DOHH2 (cell line): ENCODE measurements at regions not wholly inside any gene's neighbourhood (a gene's known extent, or its start where the extent isn't known, plus 50 kb on each side); places are given as distances from the start of the nearest gene placed in this dataset.
"Not testable (repeated sequence)": the region's sequence is repeated elsewhere in the genome, so short reads cannot be mapped to it uniquely, and the experiment has no call there.

ENCODE experiments used
- H3F3A ChIP-seq: fragments of 200-600 bp; sonication (generic), shearing (Covaris generic); 2 replicates; pipeline ENCODE4 v1.6.0; 2016; ENCODE audit warnings: antibody characterized with exemption, mild to moderate bottlenecking; ENCODE audit not compliant: control insufficient read depth, insufficient read depth
- H3K27ac ChIP-seq: fragments of 200-600 bp; sonication (generic); 2 replicates; pipeline ENCODE4 v1.5.1; 2014; ENCODE audit warnings: low read depth, mild to moderate bottlenecking, low read length, moderate library complexity
- H3K27me3 ChIP-seq: fragments of 200-600 bp; sonication (generic); 2 replicates; pipeline ENCODE4 v1.6.1; 2014; ENCODE audit warnings: mild to moderate bottlenecking, low read length, mixed read lengths; ENCODE audit not compliant: control insufficient read depth
- H3K36me3 ChIP-seq: fragments of 200-600 bp; sonication (generic); 2 replicates; pipeline ENCODE4 v1.6.1; 2014; ENCODE audit warnings: mild to moderate bottlenecking, low read length, moderate library complexity, mixed read lengths; ENCODE audit not compliant: control insufficient read depth
- H3K4me1 ChIP-seq: fragments of 200-600 bp; sonication (generic); 2 replicates; pipeline ENCODE4 v1.6.1; 2014; ENCODE audit warnings: mild to moderate bottlenecking, low read length, mixed read lengths; ENCODE audit not compliant: control insufficient read depth
- H3K4me2 ChIP-seq: fragments of 200-600 bp; sonication (generic); 2 replicates; pipeline ENCODE4 v1.6.0; 2014; ENCODE audit warnings: mild to moderate bottlenecking, low read length, moderate library complexity
- H3K4me3 ChIP-seq: fragments of 200-600 bp; sonication (generic); 2 replicates; pipeline ENCODE4 v1.5.1; 2014; ENCODE audit warnings: mild to moderate bottlenecking, low read length, mixed read lengths
- H3K79me2 ChIP-seq: fragments of 200-600 bp; sonication (generic); 2 replicates; pipeline ENCODE4 v1.6.1; 2014; ENCODE audit warnings: mild to moderate bottlenecking, low read length, mixed read lengths; ENCODE audit not compliant: control insufficient read depth
- H3K9me2 ChIP-seq: fragments of 200-600 bp; sonication (generic); replicated peaks from 2 replicates; pipeline ENCODE4 v1.6.1; 2014; ENCODE audit warnings: mild to moderate bottlenecking, low read length, mixed read lengths; ENCODE audit not compliant: control insufficient read depth
- H3K9me3 ChIP-seq: fragments of 200-600 bp; sonication (generic); 2 replicates; pipeline ENCODE4 v1.6.1; 2014; ENCODE audit warnings: antibody characterized with exemption, low read length, mixed read lengths; ENCODE audit not compliant: control insufficient read depth, insufficient read depth
- H4K20me1 ChIP-seq: fragments of 200-600 bp; sonication (generic); 2 replicates; pipeline ENCODE4 v1.6.0; 2014; ENCODE audit warnings: low read depth, mild to moderate bottlenecking, antibody characterized with exemption, low read length, moderate library complexity; ENCODE audit not compliant: control insufficient read depth, insufficient read depth
- CTCF ChIP-seq: fragments of 200-600 bp; sonication (generic); IDR thresholded peaks from one replicate; pipeline ENCODE4 v1.5.1; 2014; ENCODE audit warnings: antibody characterized with exemption, mild to moderate bottlenecking, low read depth, low read length; ENCODE audit not compliant: poor library complexity, severe bottlenecking
- EZH2phosphoT487 ChIP-seq: fragments of 200-600 bp; sonication (generic); IDR thresholded peaks from 2 replicates; pipeline ENCODE4 v1.6.1; 2017; ENCODE audit warnings: borderline replicate concordance, mild to moderate bottlenecking, antibody characterized with exemption, low read length, moderate library complexity, mixed read lengths

DNA sequence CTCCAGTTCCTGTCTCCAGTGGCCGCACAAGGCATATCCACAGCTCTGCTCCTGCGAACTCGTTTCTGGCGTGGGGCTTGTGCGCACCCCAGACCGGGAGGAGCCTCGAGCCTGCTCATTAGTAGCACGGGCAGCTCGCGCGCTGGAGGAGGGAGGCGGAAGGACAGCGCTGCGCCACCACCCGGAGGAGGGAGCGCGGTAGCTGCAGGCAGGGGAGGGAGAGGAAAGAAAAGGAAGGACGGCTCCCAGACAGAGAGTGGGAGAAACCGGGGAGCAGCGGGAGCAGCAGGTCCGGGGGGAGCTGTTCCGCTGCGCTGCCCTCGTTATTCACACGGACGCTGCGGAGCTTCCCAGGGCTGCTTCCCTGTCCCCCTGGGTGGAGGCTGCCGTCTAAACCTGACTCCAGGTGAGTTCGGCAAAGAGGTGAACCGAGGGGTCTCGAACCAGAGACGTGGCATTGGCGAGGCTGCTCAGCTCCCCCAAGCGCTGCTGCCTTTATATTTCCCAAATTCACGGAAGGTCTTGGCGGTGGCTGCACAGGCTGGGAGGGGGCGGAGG lies 121.3 kb upstream of the ZNF717 start:
- no peaks in the 10 kb centered on the region for H3K9me2 ChIP-seq
- H3K27me3 ChIP-seq: no peaks in the 10 kb centered on the region
- H3K36me3 ChIP-seq: no peaks in the 10 kb centered on the region
- H3K27ac ChIP-seq: no peak overlapping the region
- no peaks in the 10 kb centered on the region for H3K9me3 ChIP-seq
- no peak overlapping the region for H3K4me3 ChIP-seq
- H4K20me1 ChIP-seq: no peaks in the 10 kb centered on the region
- H3K4me1 ChIP-seq: no peaks in the 10 kb centered on the region
- H3F3A ChIP-seq: no peaks in the 10 kb centered on the region
- H3K79me2 ChIP-seq: no peaks in the 10 kb centered on the region
- no peak overlapping the region for H3K4me2 ChIP-seq
- no peak for TF ChIP-seq CTCF
- no peak for TF ChIP-seq EZH2phosphoT487

DNA sequence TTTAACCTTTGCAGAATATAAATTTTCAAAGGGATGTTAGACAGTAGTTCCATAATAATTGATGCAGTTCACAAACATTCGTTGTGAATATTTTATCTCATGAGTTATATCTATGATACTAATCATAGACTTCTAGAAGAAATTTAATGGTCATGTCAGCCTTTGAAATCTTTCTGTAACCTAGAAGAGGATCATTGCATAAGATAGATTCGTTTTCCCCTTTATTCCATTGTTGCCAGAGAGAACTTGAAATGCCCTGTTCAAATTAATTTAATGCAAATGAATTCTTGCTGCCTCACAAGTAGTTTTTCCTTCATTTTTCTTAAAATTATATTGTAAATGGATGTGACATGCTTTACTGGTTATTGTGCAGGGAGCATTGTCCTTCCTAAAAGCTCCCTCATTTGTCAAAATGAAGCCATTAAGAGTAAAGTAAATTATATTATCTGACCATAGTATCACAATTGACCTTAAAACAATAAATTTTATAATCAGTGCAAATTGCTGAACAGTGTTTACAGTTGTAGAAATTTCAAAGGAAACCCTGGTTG lies 128.5 kb upstream of the ZNF717 start:
- no peak overlapping the region for H3K4me2 ChIP-seq
- H3K27ac ChIP-seq: no peak overlapping the region
- no peaks in the 10 kb centered on the region for H3K9me3 ChIP-seq
- no peaks in the 10 kb centered on the region for H3K4me1 ChIP-seq
- H3F3A ChIP-seq: no peaks in the 10 kb centered on the region
- TF ChIP-seq EZH2phosphoT487: no peak
- no peak for TF ChIP-seq CTCF
- H3K9me2 ChIP-seq: no peaks in the 10 kb centered on the region
- H3K36me3 ChIP-seq: no peaks in the 10 kb centered on the region
- no peaks in the 10 kb centered on the region for H3K27me3 ChIP-seq
- H3K4me3 ChIP-seq: no peak overlapping the region
- H3K79me2 ChIP-seq: no peaks in the 10 kb centered on the region
- H4K20me1 ChIP-seq: no peaks in the 10 kb centered on the region

DNA sequence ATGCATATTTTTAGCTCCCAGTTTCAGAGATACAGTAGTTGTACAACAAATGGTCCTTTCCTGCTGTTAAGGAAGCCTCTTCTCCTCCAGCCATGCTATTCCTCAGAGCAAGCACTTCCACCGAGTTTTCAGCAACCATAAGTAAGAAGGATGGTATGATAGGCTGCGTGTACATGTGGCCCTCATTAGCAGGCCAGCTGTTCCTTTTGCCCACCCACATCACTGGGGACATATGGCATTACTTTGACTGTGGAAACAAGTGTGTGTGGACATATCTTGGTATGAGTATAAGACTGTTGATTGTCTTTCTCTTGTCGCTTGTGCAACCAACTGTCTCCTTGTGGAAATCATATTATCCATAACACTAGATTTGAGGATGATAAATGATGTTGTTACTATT lies 129.4 kb upstream of the ZNF717 start:
- H3K27ac ChIP-seq, H3K9me2 ChIP-seq, H4K20me1 ChIP-seq, H3K4me2 ChIP-seq, H3K27me3 ChIP-seq, H3K36me3 ChIP-seq, H3K79me2 ChIP-seq, H3K9me3 ChIP-seq, H3F3A ChIP-seq, H3K4me1 ChIP-seq, H3K4me3 ChIP-seq: not testable (repeated sequence)

DNA sequence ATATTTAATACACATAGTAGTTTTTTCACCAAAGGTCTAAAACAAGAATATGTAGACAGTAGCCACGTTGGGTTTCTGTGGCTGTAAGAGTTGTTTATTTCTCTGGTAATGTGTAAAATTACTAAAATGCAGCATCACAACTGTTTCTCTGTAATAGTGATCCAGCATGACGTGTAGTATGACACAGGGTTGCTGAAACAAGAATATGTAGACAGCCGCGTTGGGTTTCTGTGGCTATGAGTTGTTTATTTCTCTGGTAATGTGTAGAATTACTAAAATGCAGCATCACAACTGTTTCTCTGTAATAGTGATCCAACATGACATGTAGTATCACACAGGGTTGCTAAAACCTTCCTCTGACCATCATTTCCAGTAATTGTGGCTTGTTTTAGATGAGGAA lies 153.6 kb upstream of the ZNF717 start:
- Histone ChIP-seq H3K27me3 (no peaks in the 10 kb centered on the region), H3K4me2 (no peak overlapping the region), H3K79me2 (no peaks in the 10 kb centered on the region), H3K9me2 (no peaks in the 10 kb centered on the region), H3K4me3 (no peak overlapping the region), H3F3A (no peaks in the 10 kb centered on the region), H3K9me3 (no peaks in the 10 kb centered on the region), H3K27ac (no peak overlapping the region), H4K20me1 (no peaks in the 10 kb centered on the region), H3K4me1 (no peaks in the 10 kb centered on the region), H3K36me3 (no peaks in the 10 kb centered on the region)
- TF ChIP-seq CTCF: no peak
- TF ChIP-seq EZH2phosphoT487: no peak
